Hepatocyte (in vitro differentiated cells): ENCODE measurements at regions not wholly inside any gene's neighbourhood (a gene's known extent, or its start where the extent isn't known, plus 50 kb on each side); places are given as distances from the start of the nearest gene placed in this dataset.

Source experiments
- DNase-seq: peaks from one replicate; pipeline ENCODE4 v3.0.0-alpha.2; 2016; ENCODE audit warnings: low spot score
- H2AFZ ChIP-seq: fragments of 200-600 bp; sonication (generic); 2 replicates; pipeline ENCODE4 v1.6.0; 2016; ENCODE audit warnings: antibody characterized with exemption, mild to moderate bottlenecking
- H3K27ac ChIP-seq: fragments of 200-600 bp; sonication (generic); 2 replicates; pipeline ENCODE4 v1.5.1; 2016; ENCODE audit warnings: mild to moderate bottlenecking
- H3K27me3 ChIP-seq: fragments of 200-600 bp; sonication (generic); 2 replicates; pipeline ENCODE4 v1.6.1; 2016
- H3K36me3 ChIP-seq: fragments of 200-600 bp; sonication (generic); replicated peaks from 2 replicates; pipeline ENCODE4 v1.5.1; 2016; ENCODE audit warnings: low read depth; ENCODE audit not compliant: insufficient read depth
- H3K4me1 ChIP-seq: fragments of 200-600 bp; sonication (generic); 2 replicates; pipeline ENCODE4 v1.5.1; 2016; ENCODE audit warnings: mild to moderate bottlenecking, moderate library complexity; ENCODE audit not compliant: insufficient read depth
- H3K4me2 ChIP-seq: fragments of 200-600 bp; sonication (generic); 2 replicates; pipeline ENCODE4 v1.6.0; 2016
- H3K4me3 ChIP-seq: fragments of 200-600 bp; sonication (generic); 2 replicates; pipeline ENCODE4 v1.5.1; 2016; ENCODE audit warnings: mild to moderate bottlenecking
- H3K79me2 ChIP-seq: fragments of 200-600 bp; sonication (generic); 2 replicates; pipeline ENCODE4 v1.6.0; 2017; ENCODE audit warnings: mild to moderate bottlenecking
- H3K9me2 ChIP-seq: fragments of 200-600 bp; sonication (generic); replicated peaks from 2 replicates; pipeline ENCODE4 v1.6.0; 2017; ENCODE audit warnings: mild to moderate bottlenecking; ENCODE audit not compliant: insufficient read depth
- H3K9me3 ChIP-seq: fragments of 200-600 bp; sonication (generic); 2 replicates; pipeline ENCODE4 v1.5.1; 2016; ENCODE audit warnings: low read depth, mild to moderate bottlenecking
- H4K20me1 ChIP-seq: fragments of 200-600 bp; sonication (generic); 2 replicates; pipeline ENCODE4 v1.6.0; 2016; ENCODE audit warnings: mild to moderate bottlenecking; ENCODE audit not compliant: insufficient read depth, poor library complexity, severe bottlenecking
- EZH2 ChIP-seq: fragments of 200-600 bp; sonication (generic); IDR thresholded peaks from 2 replicates; pipeline ENCODE4 v1.6.1; 2016; ENCODE audit warnings: antibody characterized with exemption, mild to moderate bottlenecking, borderline replicate concordance
- EZH2phosphoT487 ChIP-seq: fragments of 200-600 bp; sonication (generic); IDR thresholded peaks from one replicate; pipeline ENCODE4 v1.6.1; 2018; ENCODE audit warnings: antibody characterized with exemption, mild to moderate bottlenecking, low read depth, moderate library complexity; ENCODE audit not compliant: unreplicated experiment, severe bottlenecking
- WGBS: methylation state at CpG from one replicate; pipeline ENCODE4 v1.1.6; 2016; ENCODE audit warnings: low lambda C conversion rate; ENCODE audit errors: missing lambda C conversion rate; 5-methylcytosine and 5-hydroxymethylcytosine counted together
- TF ChIP-seq, protein P1 (sequence below): fragments of 200-600 bp; sonication (generic); IDR thresholded peaks from 2 replicates; pipeline ENCODE4 v1.5.1; 2016; ENCODE audit warnings: antibody characterized with exemption, mild to moderate bottlenecking; ENCODE audit not compliant: poor library complexity

DNA sequence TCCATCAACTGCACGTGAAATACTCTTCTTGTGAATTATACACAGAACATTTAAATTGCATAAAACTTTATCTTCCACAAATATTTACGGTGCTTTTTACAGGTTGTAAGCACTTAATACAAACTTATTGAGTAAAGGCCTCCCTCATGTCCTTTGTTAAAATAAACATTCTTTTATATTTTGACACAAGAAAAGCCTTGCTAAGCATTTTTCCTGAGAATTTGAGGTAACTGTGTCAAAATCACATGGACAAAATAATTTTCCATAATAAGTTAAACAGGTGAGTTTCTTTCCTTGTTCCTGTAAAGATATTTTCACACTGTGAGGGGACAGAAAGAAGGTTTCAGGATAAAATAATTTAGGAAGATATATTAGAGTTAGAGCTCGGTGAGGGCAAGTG, 1317.1 kb upstream of the ZEB2 start:
- no peaks in the 10 kb centered on the region for H3K36me3 ChIP-seq
- no peaks in the 10 kb centered on the region for H3K4me1 ChIP-seq
- no peak overlapping the region for H3K4me3 ChIP-seq
- no peak overlapping the region for H2AFZ ChIP-seq
- no peak overlapping the region for H3K27ac ChIP-seq
- H3K4me2 ChIP-seq = no peak overlapping the region
- TF ChIP-seq EZH2phosphoT487 = no peak
- TF ChIP-seq, protein P1, sequence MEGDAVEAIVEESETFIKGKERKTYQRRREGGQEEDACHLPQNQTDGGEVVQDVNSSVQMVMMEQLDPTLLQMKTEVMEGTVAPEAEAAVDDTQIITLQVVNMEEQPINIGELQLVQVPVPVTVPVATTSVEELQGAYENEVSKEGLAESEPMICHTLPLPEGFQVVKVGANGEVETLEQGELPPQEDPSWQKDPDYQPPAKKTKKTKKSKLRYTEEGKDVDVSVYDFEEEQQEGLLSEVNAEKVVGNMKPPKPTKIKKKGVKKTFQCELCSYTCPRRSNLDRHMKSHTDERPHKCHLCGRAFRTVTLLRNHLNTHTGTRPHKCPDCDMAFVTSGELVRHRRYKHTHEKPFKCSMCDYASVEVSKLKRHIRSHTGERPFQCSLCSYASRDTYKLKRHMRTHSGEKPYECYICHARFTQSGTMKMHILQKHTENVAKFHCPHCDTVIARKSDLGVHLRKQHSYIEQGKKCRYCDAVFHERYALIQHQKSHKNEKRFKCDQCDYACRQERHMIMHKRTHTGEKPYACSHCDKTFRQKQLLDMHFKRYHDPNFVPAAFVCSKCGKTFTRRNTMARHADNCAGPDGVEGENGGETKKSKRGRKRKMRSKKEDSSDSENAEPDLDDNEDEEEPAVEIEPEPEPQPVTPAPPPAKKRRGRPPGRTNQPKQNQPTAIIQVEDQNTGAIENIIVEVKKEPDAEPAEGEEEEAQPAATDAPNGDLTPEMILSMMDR = no peak
- no peak for TF ChIP-seq EZH2
- no peaks in the 10 kb centered on the region for H4K20me1 ChIP-seq
- no peaks in the 10 kb centered on the region for H3K79me2 ChIP-seq
- DNase-seq = no peak
- no peaks in the 10 kb centered on the region for H3K27me3 ChIP-seq
- 48% methylated on average over 3 of the region's 3 CpGs for WGBS
- no peaks in the 10 kb centered on the region for H3K9me3 ChIP-seq
- no peaks in the 10 kb centered on the region for H3K9me2 ChIP-seq

DNA sequence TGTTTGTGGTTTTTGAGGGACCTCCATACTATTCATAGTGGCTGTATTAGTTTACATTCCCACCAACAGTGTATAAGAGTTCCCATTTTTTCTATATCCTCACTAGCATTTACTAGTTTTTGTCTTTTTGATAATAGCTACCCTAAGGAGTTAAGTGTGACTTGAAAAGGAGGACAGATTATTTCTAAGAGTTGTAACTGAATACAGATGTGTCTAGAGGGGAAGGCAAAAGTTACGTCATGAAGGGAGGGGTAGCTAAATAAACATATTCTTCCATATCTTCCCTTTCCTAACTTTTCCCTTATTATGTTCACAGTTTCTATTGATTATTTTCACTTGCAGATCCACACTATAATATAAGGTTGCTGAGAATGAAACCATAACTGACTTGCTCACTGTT, 1315.7 kb upstream of the ZEB2 start:
- Histone ChIP-seq H3K27ac (no peak overlapping the region), H3K9me2 (no peaks in the 10 kb centered on the region), H3K4me1 (no peaks in the 10 kb centered on the region), H2AFZ (no peak overlapping the region), H3K36me3 (no peaks in the 10 kb centered on the region), H3K4me2 (no peak overlapping the region), H3K79me2 (no peaks in the 10 kb centered on the region), H4K20me1 (no peaks in the 10 kb centered on the region), H3K9me3 (no peaks in the 10 kb centered on the region), H3K27me3 (no peaks in the 10 kb centered on the region), H3K4me3 (no peak overlapping the region)
- DNase-seq = no peak
- TF ChIP-seq EZH2phosphoT487 = no peak
- no peak for TF ChIP-seq EZH2
- TF ChIP-seq, protein P1 = no peak
- WGBS = 48% methylated on average over 1 of the region's 1 CpG

DNA sequence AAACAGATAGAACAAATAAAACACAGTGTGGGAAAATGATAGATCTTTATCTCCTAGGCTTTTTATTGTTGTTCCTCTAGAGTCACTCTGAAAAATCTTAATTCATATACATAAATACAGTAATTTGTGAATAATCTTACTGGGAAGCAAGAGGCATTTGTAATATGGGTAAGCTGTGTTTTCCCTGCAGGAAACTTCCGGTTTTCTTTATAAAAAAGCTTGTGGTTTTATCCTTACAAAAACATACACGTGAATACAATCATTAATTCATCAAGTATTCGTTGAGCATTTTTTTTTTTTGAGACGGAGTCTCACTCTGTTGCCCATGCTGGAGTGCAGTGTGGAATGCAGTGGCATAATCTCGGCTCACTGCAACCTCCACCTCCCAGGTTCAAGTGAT, 1312.8 kb upstream of the ZEB2 start:
- no peaks in the 10 kb centered on the region for H3K4me1 ChIP-seq
- no peaks in the 10 kb centered on the region for H3K9me3 ChIP-seq
- no peaks in the 10 kb centered on the region for H3K9me2 ChIP-seq
- no peak overlapping the region for H3K27ac ChIP-seq
- DNase-seq = no peak
- no peaks in the 10 kb centered on the region for H4K20me1 ChIP-seq
- H3K4me2 ChIP-seq = no peak overlapping the region
- 89% methylated on average over 5 of the region's 5 CpGs for WGBS
- H3K36me3 ChIP-seq = no peaks in the 10 kb centered on the region
- TF ChIP-seq EZH2 = no peak
- TF ChIP-seq, protein P1 = no peak
- no peak for TF ChIP-seq EZH2phosphoT487
- no peaks in the 10 kb centered on the region for H3K79me2 ChIP-seq
- no peak overlapping the region for H3K4me3 ChIP-seq
- no peaks in the 10 kb centered on the region for H3K27me3 ChIP-seq
- H2AFZ ChIP-seq = no peak overlapping the region

DNA sequence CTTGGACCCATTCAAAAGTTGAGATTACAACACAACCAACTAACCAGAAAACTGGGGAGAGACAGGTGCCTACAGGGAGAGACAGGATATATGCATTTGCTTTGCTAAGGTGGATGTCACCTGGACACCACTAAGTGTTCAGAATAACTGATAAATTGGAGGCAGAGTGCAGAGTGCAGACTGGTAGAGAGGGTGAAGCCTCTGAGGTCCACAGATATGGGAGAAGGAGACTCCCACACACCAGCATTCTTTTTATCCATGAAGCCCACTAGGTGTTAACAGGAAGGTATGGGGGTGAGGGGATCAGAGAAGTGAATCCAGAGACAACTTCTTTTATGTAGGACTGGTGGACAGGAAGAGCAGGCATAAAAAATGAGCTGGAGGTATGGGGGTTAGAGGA, 1310.0 kb upstream of the ZEB2 start:
- no peak overlapping the region for H3K4me2 ChIP-seq
- no peaks in the 10 kb centered on the region for H3K9me3 ChIP-seq
- H4K20me1 ChIP-seq = no peaks in the 10 kb centered on the region
- no peak overlapping the region for H3K4me3 ChIP-seq
- no peaks in the 10 kb centered on the region for H3K4me1 ChIP-seq
- H3K27me3 ChIP-seq = no peaks in the 10 kb centered on the region
- no peaks in the 10 kb centered on the region for H3K79me2 ChIP-seq
- H2AFZ ChIP-seq = no peak overlapping the region
- H3K9me2 ChIP-seq = no peaks in the 10 kb centered on the region
- no peaks in the 10 kb centered on the region for H3K36me3 ChIP-seq
- no peak for DNase-seq
- TF ChIP-seq EZH2phosphoT487 = no peak
- TF ChIP-seq, protein P1 = no peak
- TF ChIP-seq EZH2 = no peak
- no peak overlapping the region for H3K27ac ChIP-seq
